ENCODE measurements at regions not wholly inside any gene's neighbourhood (a gene's known extent, or its start where the extent isn't known, plus 50 kb on each side); places are given as distances from the start of the nearest gene placed in this dataset.

DNA sequence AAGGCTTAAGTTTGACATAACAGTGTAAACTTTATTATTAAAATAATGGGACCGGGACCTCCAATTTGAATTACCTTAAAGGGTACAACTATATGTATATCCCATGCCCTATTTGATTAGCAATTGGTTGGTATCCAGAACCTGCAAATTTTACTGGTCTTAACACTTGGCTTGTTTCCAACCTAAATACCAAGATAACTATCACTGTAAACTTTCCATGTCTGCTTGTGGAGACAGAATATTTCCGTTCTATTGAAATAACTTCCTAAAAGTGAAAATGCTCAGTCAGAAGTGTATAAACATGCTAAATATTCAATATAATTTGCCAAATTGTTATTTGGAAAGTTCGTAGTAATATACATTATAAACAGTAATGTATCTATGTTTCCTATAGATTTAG, 154.0 kb downstream of the TMEM47 start:
- TF ChIP-seq CTCF (IDR thresholded peaks at IDR 0.05) (no peak), POLR2A (IDR thresholded peaks at IDR 0.05) (no peak)

Measured in right lobe of liver (tissue), 4 donors.